HepG2 (cell line): ENCODE measurements at regions not wholly inside any gene's neighbourhood (a gene's known extent, or its start where the extent isn't known, plus 50 kb on each side); places are given as distances from the start of the nearest gene placed in this dataset.

Experiments used
- ATF4 ChIP-seq, 2 experiments: fragments of 450-650 bp in 1 of 2; sonication (generic) in 1 of 2; formaldehyde crosslinking; IDR thresholded peaks; 2 replicates each; pipeline versions ENCODE4 v1.5.0 to v1.8.0; 2020 to 2022; ENCODE audit warnings: mild to moderate bottlenecking in 1 of 2, missing genetic modification reagents in 1 of 2
- CREB1 ChIP-seq, 2 experiments: fragments of 450-650 bp in 1 of 2; IDR thresholded peaks; 2 replicates each; pipeline ENCODE4 v1.6.1; 2016 to 2017; ENCODE audit warnings: control low read depth in 1 of 2, mild to moderate bottlenecking in 1 of 2, missing compliant biosample characterization in 1 of 2, missing genetic modification characterization in 1 of 2
- CTCF ChIP-seq: sonication (generic); formaldehyde crosslinking; IDR thresholded peaks from 2 replicates; pipeline ENCODE4 v1.5.0; 2020; ENCODE audit warnings: mild to moderate bottlenecking, missing genetic modification reagents, moderate library complexity
- GPN1 ChIP-seq: sonication (generic); formaldehyde crosslinking; IDR thresholded peaks from 2 replicates; pipeline ENCODE4 v1.5.1; 2020; ENCODE audit warnings: missing genetic modification reagents, borderline replicate concordance
- MLXIP ChIP-seq: sonication (generic); formaldehyde crosslinking; IDR thresholded peaks from 2 replicates; pipeline ENCODE4 v1.9.0; 2021; ENCODE audit warnings: missing genetic modification reagents, borderline replicate concordance
- PPARG ChIP-seq: conservative IDR thresholded peaks from 2 replicates; pipeline ENCODE4 v1.6.1; 2016; ENCODE audit warnings: missing biosample characterization, missing genetic modification reagents
- RBM22 ChIP-seq: fragments of 200-400 bp; formaldehyde crosslinking; optimal IDR thresholded peaks from 2 replicates; pipeline ENCODE3; 2017; ENCODE audit warnings: mild to moderate bottlenecking, low read length, moderate library complexity
- TBP ChIP-seq: sonication (generic); formaldehyde crosslinking; IDR thresholded peaks from 2 replicates; pipeline ENCODE4 v1.5.0; 2020; ENCODE audit warnings: missing genetic modification reagents
- TCF7 ChIP-seq: sonication (generic); IDR thresholded peaks from 2 replicates; pipeline ENCODE4 v1.6.1; 2016; ENCODE audit warnings: antibody characterized with exemption, low read depth
- TCF7L2 ChIP-seq: IDR thresholded peaks from 2 replicates; pipeline ENCODE4 v1.6.1; 2011; ENCODE audit warnings: mild to moderate bottlenecking, low read depth, low read length, moderate library complexity
- ZBTB21 ChIP-seq: sonication (generic); formaldehyde crosslinking; IDR thresholded peaks from 2 replicates; pipeline ENCODE4 v1.4.0; 2020; ENCODE audit warnings: missing genetic modification reagents
- ZBTB44 ChIP-seq: sonication (generic); formaldehyde crosslinking; IDR thresholded peaks from 2 replicates; pipeline ENCODE4 v1.4.0; 2020; ENCODE audit warnings: missing genetic modification reagents

- TF ChIP-seq CTCF (CRISPR knock-in tag) (no peak), CREB1 (IDR thresholded peaks at IDR 0.05) (no peak), CREB1 (CRISPR knock-in tag; IDR thresholded peaks at IDR 0.05) (no peak), PPARG (no peak), TCF7L2 (no peak), RBM22 (no peak), ZBTB21 (no peak), TBP (CRISPR knock-in tag) (no peak), ZBTB44 (no peak), TCF7 (no peak), ATF4 (CRISPR knock-in tag; IDR thresholded peaks at IDR 0.05) (no peak), GPN1 (CRISPR knock-in tag) (no peak), MLXIP (no peak)
Measured at GRCh38 chr3:101154401-101154800, 161.2 kb upstream of the ABI3BP start.
